ENCODE measurements at regions not wholly inside any gene's neighbourhood (a gene's known extent, or its start where the extent isn't known, plus 50 kb on each side); places are given as distances from the start of the nearest gene placed in this dataset.

DNA sequence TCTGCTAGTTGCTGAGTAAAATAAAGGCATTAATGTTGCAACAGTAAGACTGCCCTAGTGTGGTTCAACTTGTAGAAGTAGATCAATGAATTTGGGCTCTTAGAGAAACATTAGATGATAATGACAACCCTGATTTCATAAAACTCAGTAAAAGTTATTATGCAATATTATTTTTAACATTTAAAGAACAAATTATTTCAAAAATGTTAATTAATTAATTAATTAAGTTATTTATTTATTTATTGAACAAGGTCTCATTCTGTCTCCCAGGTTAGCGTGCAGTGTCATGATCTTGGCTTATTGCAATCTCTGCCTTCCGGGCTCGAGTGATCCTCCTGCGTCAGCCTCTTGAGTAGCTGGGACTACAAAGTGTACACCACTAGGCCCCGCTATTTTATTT, 1016.4 kb downstream of the VRK1 start:
- DNase-seq, result no peak
- H3K4me1 Mint-ChIP-seq, result no peaks in the 10 kb centered on the region
- peaks cover 8 to 13% of the 10 kb centered on the region in 2 donors for H3K27me3 Mint-ChIP-seq (ENCODE audit: low read depth in 2 of 2)
- 95% methylated on average over 5 of the region's 5 CpGs for WGBS (ENCODE audit: insufficient coverage)
- intact Hi-C loops (cut with micrococcal nuclease), result no loop called here
- Histone ChIP-seq H3K36me3 (ENCODE audit: control insufficient read depth, insufficient read depth, low read length) (no peaks in the 10 kb centered on the region), H3K4me3 (ENCODE audit: low read length) (no peak overlapping the region), H3K4me1 (ENCODE audit: control insufficient read depth, insufficient read depth, low read length) (no peaks in the 10 kb centered on the region), H3K9me3 (ENCODE audit: control insufficient read depth, insufficient read depth, low read length) (no peaks in the 10 kb centered on the region), H3K27ac (ENCODE audit: low read length) (no peak overlapping the region), H3K27me3 (ENCODE audit: control insufficient read depth, insufficient read depth, low read length) (no peaks in the 10 kb centered on the region)
- no peak overlapping the region for H3K27ac Mint-ChIP-seq
- H3K36me3 Mint-ChIP-seq, result no peaks in the 10 kb centered on the region
- TF ChIP-seq, protein P1, sequence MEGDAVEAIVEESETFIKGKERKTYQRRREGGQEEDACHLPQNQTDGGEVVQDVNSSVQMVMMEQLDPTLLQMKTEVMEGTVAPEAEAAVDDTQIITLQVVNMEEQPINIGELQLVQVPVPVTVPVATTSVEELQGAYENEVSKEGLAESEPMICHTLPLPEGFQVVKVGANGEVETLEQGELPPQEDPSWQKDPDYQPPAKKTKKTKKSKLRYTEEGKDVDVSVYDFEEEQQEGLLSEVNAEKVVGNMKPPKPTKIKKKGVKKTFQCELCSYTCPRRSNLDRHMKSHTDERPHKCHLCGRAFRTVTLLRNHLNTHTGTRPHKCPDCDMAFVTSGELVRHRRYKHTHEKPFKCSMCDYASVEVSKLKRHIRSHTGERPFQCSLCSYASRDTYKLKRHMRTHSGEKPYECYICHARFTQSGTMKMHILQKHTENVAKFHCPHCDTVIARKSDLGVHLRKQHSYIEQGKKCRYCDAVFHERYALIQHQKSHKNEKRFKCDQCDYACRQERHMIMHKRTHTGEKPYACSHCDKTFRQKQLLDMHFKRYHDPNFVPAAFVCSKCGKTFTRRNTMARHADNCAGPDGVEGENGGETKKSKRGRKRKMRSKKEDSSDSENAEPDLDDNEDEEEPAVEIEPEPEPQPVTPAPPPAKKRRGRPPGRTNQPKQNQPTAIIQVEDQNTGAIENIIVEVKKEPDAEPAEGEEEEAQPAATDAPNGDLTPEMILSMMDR (IDR thresholded peaks at IDR 0.05), result no peak
- no peaks in the 10 kb centered on the region for H3K9me3 Mint-ChIP-seq
- H3K4me3 Mint-ChIP-seq, result no peak overlapping the region
- ATAC-seq, result no peak

DNA sequence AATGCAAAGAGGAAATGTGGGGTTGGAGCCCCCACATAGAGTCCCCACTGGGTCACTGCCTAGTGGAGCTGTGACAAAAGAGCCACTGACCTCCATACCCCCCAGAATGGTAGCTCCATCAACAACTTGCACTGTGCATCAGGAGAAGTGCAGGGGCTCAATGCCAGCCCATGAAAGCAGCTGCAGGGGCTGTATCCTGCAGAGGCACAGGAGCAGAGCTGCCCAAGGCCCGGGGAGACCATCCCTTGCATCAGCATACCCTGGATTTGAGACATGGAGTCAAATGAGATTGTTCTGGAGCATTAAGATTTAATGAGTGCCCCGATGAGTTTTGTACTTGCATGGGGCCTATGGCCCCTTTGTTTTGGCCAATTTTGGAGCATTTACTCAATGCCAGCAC, 1023.6 kb downstream of the VRK1 start:
- peaks cover 14 to 19% of the 10 kb centered on the region in 2 donors for H3K4me1 Mint-ChIP-seq
- TF ChIP-seq, protein P1 (IDR thresholded peaks at IDR 0.05), result no peak
- Histone ChIP-seq H3K36me3 (ENCODE audit: control insufficient read depth, insufficient read depth, low read length) (no peaks in the 10 kb centered on the region), H3K4me3 (ENCODE audit: low read length) (no peak overlapping the region), H3K27ac (ENCODE audit: low read length) (no peak overlapping the region), H3K4me1 (ENCODE audit: control insufficient read depth, insufficient read depth, low read length) (no peaks in the 10 kb centered on the region), H3K27me3 (ENCODE audit: control insufficient read depth, insufficient read depth, low read length) (no peaks in the 10 kb centered on the region), H3K9me3 (ENCODE audit: control insufficient read depth, insufficient read depth, low read length) (peaks cover 6% of the 10 kb centered on the region)
- peaks cover 0 to 9% of the 10 kb centered on the region in 2 donors for H3K27me3 Mint-ChIP-seq (ENCODE audit: low read depth in 2 of 2)
- H3K36me3 Mint-ChIP-seq, result peaks cover 13% of the 10 kb centered on the region
- DNase-seq, result no peak
- ATAC-seq, result no peak
- H3K9me3 Mint-ChIP-seq, result peaks cover 3 to 4% of the 10 kb centered on the region in 2 donors
- H3K4me3 Mint-ChIP-seq, result no peak overlapping the region
- 77% methylated on average over 2 of the region's 2 CpGs for WGBS (ENCODE audit: insufficient coverage)
- intact Hi-C loops (cut with micrococcal nuclease), result no loop called here
- no peak overlapping the region for H3K27ac Mint-ChIP-seq

DNA sequence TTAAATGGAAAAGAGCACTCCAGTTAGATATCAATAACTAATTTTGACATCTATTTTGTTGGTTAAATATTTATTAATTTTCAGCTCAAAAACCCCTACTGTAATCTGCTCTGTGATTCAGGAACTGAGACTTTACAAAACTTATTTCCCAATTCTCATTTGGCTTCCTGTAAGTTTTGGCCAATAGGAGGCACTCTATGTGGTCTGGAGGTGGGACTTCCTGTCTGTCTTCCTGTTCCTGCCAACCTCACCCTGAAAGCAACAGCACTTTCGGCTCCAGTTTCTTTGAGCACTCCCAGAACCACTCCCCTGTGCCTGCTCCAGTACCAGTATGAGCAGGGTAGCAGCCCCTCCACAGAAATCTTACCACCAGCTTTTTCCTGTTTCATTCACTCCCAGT, 1027.0 kb downstream of the VRK1 start:
- Histone ChIP-seq H3K36me3 (ENCODE audit: control insufficient read depth, insufficient read depth, low read length) (no peaks in the 10 kb centered on the region), H3K4me3 (ENCODE audit: low read length) (no peak overlapping the region), H3K27me3 (ENCODE audit: control insufficient read depth, insufficient read depth, low read length) (no peaks in the 10 kb centered on the region), H3K9me3 (ENCODE audit: control insufficient read depth, insufficient read depth, low read length) (peaks cover 6% of the 10 kb centered on the region), H3K4me1 (ENCODE audit: control insufficient read depth, insufficient read depth, low read length) (no peaks in the 10 kb centered on the region), H3K27ac (ENCODE audit: low read length) (no peak overlapping the region)
- no peak for DNase-seq
- Mint-ChIP-seq H3K9me3 (peaks cover 3 to 4% of the 10 kb centered on the region in 2 donors), H3K4me1 (peaks cover 14 to 19% of the 10 kb centered on the region in 2 donors), H3K27ac (no peak overlapping the region), H3K27me3 (ENCODE audit: low read depth in 2 of 2) (peaks cover 0 to 6% of the 10 kb centered on the region in 2 donors), H3K36me3 (peaks cover 13% of the 10 kb centered on the region), H3K4me3 (no peak overlapping the region)
- no peak for ATAC-seq
- TF ChIP-seq, protein P1 (IDR thresholded peaks at IDR 0.05), result no peak
- WGBS (ENCODE audit: insufficient coverage), result 0% methylated on average over 1 of the region's 1 CpG
- intact Hi-C loops (cut with micrococcal nuclease), result no loop called here

DNA sequence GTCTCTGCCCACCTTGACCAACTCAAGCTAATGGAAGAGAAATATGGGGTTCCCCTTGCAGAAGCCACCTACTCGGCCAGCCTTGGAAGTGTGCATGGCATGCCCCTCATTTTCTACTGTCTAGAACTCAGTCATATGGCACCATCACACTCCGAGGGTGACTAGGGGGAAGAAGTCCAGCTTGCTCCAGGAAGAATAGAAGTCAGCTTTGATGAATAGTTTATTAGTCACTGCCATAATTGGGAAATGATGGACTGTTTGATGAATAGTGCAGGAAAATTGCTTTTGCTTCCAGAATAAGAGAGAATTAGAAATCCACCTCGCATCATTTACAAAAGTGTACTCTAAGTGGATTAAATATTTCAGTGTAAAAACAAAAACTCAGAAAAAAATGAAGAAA, 1030.6 kb downstream of the VRK1 start:
- Mint-ChIP-seq H3K36me3 (peaks cover 13% of the 10 kb centered on the region), H3K4me1 (peaks cover 7 to 10% of the 10 kb centered on the region in 2 donors), H3K27ac (no peak overlapping the region), H3K4me3 (no peak overlapping the region), H3K9me3 (peaks cover 3 to 4% of the 10 kb centered on the region in 2 donors), H3K27me3 (ENCODE audit: low read depth in 2 of 2) (peaks cover 0 to 10% of the 10 kb centered on the region in 2 donors)
- DNase-seq (no peak), ATAC-seq (no peak)
- Histone ChIP-seq H3K4me3 (ENCODE audit: low read length) (no peak overlapping the region), H3K4me1 (ENCODE audit: control insufficient read depth, insufficient read depth, low read length) (no peaks in the 10 kb centered on the region), H3K27ac (ENCODE audit: low read length) (no peak overlapping the region), H3K36me3 (ENCODE audit: control insufficient read depth, insufficient read depth, low read length) (no peaks in the 10 kb centered on the region), H3K9me3 (ENCODE audit: control insufficient read depth, insufficient read depth, low read length) (peaks cover 6% of the 10 kb centered on the region), H3K27me3 (ENCODE audit: control insufficient read depth, insufficient read depth, low read length) (no peaks in the 10 kb centered on the region)
- intact Hi-C loops (cut with micrococcal nuclease), result no loop called here
- 92% methylated on average over 2 of the region's 3 CpGs for WGBS (ENCODE audit: insufficient coverage)
- TF ChIP-seq, protein P1 (IDR thresholded peaks at IDR 0.05), result no peak
